WI38 (cell line): ENCODE measurements at regions not wholly inside any gene's neighbourhood (a gene's known extent, or its start where the extent isn't known, plus 50 kb on each side); places are given as distances from the start of the nearest gene placed in this dataset.

Experiments
- H3K4me3 ChIP-seq: 2 replicates; pipeline ENCODE4 v1.5.1; 2011; ENCODE audit warnings: low read depth, mild to moderate bottlenecking, control low read depth, low read length
- TF ChIP-seq, protein P1 (sequence below): IDR thresholded peaks from 2 replicates; pipeline ENCODE4 v1.5.1; 2012; ENCODE audit warnings: low read depth, mild to moderate bottlenecking, control low read depth, low read length

DNA sequence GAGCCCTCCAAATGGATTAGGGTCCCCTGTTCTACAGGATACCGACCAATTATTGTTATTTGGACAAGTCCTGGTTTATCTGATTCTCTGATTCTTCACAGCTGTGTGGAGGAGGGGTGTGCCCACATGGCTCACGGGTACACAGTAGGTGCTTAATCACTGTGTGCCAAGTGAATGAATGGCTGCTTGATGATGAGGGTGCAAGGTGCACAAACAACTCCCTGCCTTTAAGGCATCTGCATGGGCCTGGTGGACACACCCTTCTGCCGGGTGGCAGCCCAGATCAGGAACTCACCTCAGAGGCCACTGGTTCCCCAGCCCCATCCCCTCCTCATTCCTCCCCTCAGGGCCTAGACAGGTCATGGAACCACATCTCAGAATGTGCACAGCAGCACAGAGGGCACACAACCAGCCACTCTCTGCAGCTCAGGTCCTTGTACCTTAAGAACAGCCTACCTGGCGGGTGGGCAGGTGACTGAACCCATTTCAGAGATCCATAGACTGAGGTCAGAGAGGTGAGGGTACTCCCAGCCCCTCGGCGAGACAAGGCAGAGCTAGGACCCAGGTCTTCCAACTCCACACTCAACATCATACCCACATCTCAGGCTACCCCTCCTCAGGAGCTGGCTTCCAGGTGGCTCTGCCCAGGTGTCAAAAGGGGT lies 50.3 kb downstream of the SHANK2 start:
- H3K4me3 ChIP-seq: no peak overlapping the region
- TF ChIP-seq, protein P1, sequence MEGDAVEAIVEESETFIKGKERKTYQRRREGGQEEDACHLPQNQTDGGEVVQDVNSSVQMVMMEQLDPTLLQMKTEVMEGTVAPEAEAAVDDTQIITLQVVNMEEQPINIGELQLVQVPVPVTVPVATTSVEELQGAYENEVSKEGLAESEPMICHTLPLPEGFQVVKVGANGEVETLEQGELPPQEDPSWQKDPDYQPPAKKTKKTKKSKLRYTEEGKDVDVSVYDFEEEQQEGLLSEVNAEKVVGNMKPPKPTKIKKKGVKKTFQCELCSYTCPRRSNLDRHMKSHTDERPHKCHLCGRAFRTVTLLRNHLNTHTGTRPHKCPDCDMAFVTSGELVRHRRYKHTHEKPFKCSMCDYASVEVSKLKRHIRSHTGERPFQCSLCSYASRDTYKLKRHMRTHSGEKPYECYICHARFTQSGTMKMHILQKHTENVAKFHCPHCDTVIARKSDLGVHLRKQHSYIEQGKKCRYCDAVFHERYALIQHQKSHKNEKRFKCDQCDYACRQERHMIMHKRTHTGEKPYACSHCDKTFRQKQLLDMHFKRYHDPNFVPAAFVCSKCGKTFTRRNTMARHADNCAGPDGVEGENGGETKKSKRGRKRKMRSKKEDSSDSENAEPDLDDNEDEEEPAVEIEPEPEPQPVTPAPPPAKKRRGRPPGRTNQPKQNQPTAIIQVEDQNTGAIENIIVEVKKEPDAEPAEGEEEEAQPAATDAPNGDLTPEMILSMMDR: no peak

DNA sequence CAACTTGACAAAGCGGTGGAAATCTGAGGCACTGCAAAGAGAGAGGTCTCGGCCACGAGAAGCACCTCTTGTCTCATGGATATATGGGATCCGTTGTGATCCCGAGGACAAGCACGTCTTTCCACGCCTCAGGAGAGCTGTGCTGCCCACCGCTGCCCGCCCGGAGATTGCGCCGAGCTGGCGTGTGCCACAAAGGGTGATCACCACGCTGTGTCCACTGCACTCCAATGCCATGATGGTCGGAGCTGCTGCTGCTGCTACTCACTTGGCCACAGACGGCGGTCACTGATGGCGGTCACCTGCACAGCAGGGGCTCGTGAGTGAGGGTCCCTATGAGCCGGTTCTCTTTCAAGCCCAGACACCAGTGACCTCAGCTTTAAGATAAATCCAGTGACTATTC lies 51.1 kb downstream of the SHANK2 start:
- no peak overlapping the region for H3K4me3 ChIP-seq
- TF ChIP-seq, protein P1: no peak

DNA sequence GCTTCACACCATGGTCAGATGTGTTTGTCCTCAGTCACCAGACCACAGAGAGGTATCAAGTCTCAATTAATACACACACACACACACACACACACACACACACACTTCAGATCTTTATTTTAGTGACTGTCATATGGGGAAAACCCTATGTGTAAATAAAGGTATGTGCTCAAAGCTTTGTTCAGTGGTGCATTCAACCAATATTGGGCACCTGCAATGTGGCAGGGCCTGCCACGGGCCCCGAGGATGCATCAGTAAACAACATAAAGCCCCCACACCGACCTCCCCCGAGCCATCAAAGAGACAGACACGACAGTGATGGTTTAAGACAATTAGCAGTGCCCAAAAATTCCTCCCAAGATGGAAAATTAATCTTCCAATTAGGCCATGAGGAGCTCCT lies 51.6 kb downstream of the SHANK2 start:
- no peak overlapping the region for H3K4me3 ChIP-seq
- TF ChIP-seq, protein P1: no peak

DNA sequence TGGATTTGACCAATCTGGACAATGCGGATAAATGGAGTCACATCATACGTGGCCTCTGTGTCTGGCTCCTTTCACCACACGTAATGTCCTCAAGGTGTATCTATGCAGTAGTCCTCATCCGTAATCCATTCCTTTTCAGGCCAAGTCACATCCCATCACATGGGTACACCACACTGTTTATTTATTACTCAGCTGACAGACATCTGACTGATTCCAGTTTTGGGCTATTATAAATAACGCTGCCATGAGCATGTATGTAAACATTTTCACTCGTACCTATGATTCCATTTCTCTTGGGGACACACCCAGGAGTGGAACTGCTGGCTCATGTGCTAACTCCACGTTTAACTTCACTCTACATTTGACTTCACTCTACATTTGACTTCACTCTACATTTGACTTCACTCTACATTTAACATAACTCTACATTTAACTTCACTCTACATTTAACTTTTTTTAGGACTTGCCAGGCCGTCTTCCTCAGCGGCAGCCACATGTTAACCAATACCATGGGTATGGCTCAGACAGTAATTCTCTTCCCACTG lies 52.1 kb downstream of the SHANK2 start:
- TF ChIP-seq, protein P1: no peak

DNA sequence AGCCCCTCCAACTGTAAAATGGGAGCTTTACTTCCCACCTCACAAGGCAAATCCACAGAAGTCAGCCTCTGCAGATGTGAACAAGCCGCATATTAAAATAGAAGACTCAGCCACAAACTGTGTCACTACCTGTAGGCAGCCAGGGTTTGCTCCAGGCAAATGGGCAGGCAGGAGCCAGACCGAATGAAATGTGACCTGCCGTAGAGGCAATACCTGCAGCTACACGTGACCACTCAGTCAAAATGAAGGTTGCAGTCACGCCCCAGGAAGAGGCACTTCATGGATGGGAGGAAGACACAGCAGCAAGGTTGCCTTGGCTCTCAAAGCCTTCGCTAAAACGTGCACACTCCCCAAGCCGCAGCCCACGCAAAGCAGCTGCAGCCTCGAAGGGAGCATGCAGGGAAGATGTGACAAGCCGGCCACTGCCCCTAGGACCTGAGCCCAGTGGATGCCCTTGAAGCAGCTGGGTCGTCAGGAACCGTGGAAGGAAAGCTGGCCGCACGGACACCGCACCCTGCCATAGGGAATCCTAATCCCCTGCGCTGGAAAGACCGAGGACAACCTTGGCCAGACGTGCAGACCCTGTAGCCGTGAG lies 53.1 kb downstream of the SHANK2 start:
- TF ChIP-seq, protein P1: no peak
- no peak overlapping the region for H3K4me3 ChIP-seq

More for the DNA sequence above, 52.1 kb downstream of the SHANK2 start:
- no peak overlapping the region for H3K4me3 ChIP-seq

DNA sequence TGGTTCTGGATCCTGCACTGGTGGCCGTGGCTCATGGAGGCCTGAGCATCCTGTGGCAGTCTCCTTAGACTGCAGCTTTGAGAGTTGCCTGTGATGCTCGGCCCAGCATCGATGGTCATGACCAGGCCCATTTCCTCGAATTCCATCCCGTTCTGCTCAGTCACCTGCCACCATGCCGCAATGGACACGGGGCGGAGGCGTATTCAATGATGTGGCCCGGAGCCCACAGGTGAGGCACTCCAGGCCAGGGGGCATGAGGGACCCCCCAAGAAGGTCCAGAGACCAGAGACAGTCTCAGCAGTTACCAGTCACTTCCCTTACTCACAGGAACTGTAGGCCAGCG lies 53.6 kb downstream of the SHANK2 start:
- H3K4me3 ChIP-seq: no peak overlapping the region
- TF ChIP-seq, protein P1: no peak

DNA sequence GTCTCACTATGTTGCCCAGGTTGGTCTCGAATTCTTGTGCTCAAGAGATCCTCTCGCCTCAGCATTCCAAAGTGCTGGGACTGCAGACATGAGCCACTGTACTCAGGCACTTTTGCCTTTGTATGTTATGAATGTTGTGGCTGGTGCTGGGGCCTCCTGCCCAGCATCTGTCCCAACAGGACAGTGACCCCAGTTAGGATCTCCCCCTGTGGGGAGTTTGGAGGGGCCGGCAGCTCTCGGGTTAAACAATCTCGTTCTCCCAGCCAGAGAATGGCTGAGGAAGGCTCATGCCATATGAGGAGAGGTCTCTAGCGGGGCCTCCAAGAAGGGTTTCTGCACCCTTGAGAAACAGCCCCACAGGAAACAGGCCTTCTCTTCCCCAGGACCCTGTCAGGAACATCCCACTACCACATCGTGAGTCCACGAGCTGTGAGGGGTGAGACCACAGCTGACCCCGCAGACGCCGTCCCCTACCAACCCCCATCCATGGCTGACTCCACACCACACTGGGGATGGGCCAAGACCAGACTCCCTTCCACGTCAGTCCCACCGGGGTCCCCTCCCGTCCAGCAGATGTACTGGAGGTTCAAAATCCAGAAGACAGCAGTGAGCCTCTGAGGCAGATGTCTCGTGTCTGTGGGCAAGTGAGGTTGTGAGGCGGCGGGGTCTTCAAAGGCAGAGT lies 54.1 kb downstream of the SHANK2 start:
- TF ChIP-seq, protein P1: no peak
- no peak overlapping the region for H3K4me3 ChIP-seq
